Coronary artery (tissue), 2 donors: ENCODE measurements at regions not wholly inside any gene's neighbourhood (a gene's known extent, or its start where the extent isn't known, plus 50 kb on each side); places are given as distances from the start of the nearest gene placed in this dataset.

Source experiments
- DNase-seq: peaks from one replicate; pipeline ENCODE4 v3.0.0-alpha.2; 2017; ENCODE audit warnings: low spot score
- H3K27ac ChIP-seq, 2 donors: fragments of 200-600 bp; sonication (generic); one replicate each; pipeline ENCODE4 v1.5.1; 2016 to 2019
- H3K4me3 ChIP-seq: fragments of 200-600 bp; sonication (generic); 2 replicates; pipeline ENCODE4 v1.5.1; 2016; ENCODE audit warnings: mild to moderate bottlenecking, moderate library complexity
- CTCF ChIP-seq: fragments of 200-600 bp; sonication (generic); IDR thresholded peaks from one replicate; pipeline ENCODE4 v1.5.1; 2019; ENCODE audit warnings: antibody characterized with exemption

GRCh38 chr5:138702166-138703077, 50.8 kb upstream of the CTNNA1 start:
- Histone ChIP-seq H3K4me3 (no peak overlapping the region), H3K27ac (no peak overlapping the region)
- no peak for DNase-seq
- TF ChIP-seq CTCF = no peak

- Histone ChIP-seq H3K27ac (no peak overlapping the region), H3K4me3 (no peak overlapping the region)
- no peak for DNase-seq
- no peak for TF ChIP-seq CTCF
Measured at GRCh38 chr5:138701678-138702077, 51.5 kb upstream of the CTNNA1 start.

DNA sequence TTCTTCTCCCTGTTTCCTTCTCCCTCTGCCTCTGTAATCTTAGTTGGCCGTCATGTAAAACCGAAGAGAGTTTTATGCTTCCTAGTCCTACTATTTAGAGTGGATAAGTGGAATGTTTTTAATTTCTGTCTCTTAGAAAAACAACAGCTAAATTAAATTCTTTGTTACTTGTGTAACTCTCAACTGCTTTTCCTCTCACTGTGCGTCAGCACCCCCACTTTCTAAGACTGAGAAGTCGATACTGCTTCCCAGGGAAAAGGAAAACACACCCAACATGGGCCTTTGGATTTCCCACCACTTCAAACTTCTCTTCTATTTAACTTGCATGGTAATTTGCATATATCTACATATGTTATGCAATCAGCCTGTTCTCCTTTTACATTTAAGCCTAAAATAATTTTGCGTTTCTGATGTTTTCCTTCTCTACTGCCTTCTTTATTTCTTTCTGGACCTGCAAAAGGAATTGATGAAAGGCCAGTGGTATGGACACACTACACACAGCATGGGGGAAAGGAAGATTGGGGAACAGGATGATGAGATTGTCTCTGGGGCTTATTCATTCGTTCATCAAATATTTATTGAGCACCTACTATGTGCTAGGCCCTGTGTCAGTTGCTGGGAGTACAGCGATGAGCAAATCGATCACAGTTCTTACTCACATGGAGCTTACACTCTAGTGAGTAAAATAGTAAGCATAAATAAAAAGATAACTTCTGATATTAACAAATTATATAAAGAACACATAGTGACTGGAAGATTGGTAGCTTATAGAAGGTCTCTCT, 52.5 kb upstream of the CTNNA1 start:
- no peak for DNase-seq
- Histone ChIP-seq H3K4me3 (no peak overlapping the region), H3K27ac (no peak overlapping the region)
- no peak for TF ChIP-seq CTCF

GRCh38 chr5:138699482-138699881, 53.7 kb upstream of the CTNNA1 start:
- H3K4me3 ChIP-seq = no peak overlapping the region
- no peak for DNase-seq
- no peak for TF ChIP-seq CTCF
- H3K27ac ChIP-seq = no peak overlapping the region

- Histone ChIP-seq H3K27ac (no peak overlapping the region), H3K4me3 (no peak overlapping the region)
- TF ChIP-seq CTCF = no peak
- no peak for DNase-seq
Measured at GRCh38 chr5:138698713-138699112, 54.5 kb upstream of the CTNNA1 start.

- no peak for DNase-seq
- Histone ChIP-seq H3K4me3 (no peak overlapping the region), H3K27ac (no peak overlapping the region)
- TF ChIP-seq CTCF = no peak
Measured at GRCh38 chr5:138697720-138698360, 55.4 kb upstream of the CTNNA1 start.
